HEK293 (cell line): ENCODE measurements at regions not wholly inside any gene's neighbourhood (a gene's known extent, or its start where the extent isn't known, plus 50 kb on each side); places are given as distances from the start of the nearest gene placed in this dataset.

Experiments used
- TCF7L2 ChIP-seq: IDR thresholded peaks from 2 replicates; pipeline ENCODE4 v1.6.1; 2011; ENCODE audit warnings: low read depth, mild to moderate bottlenecking, inconsistent platforms, low read length, moderate library complexity, borderline replicate concordance
- YY1 ChIP-seq: fragments of 450-650 bp; formaldehyde crosslinking; IDR thresholded peaks from 2 replicates; pipeline ENCODE4 v1.5.1; 2018; ENCODE audit warnings: missing biosample characterization, missing genetic modification characterization
- ZNF548 ChIP-seq: fragments of 450-650 bp; formaldehyde crosslinking; IDR thresholded peaks from 2 replicates; pipeline ENCODE4 v1.5.1; 2016; ENCODE audit warnings: missing biosample characterization, missing genetic modification characterization
- ZNF585B ChIP-seq: fragments of 450-650 bp; formaldehyde crosslinking; IDR thresholded peaks from 2 replicates; pipeline ENCODE4 v1.5.1; 2016; ENCODE audit warnings: missing biosample characterization, missing genetic modification characterization
- ZNF600 ChIP-seq: fragments of 450-650 bp; formaldehyde crosslinking; IDR thresholded peaks from 2 replicates; pipeline ENCODE4 v1.5.1; 2016; ENCODE audit warnings: missing biosample characterization, missing genetic modification characterization
- ZNF621 ChIP-seq: fragments of 450-650 bp; formaldehyde crosslinking; IDR thresholded peaks from 2 replicates; pipeline ENCODE4 v1.5.1; 2017; ENCODE audit warnings: missing biosample characterization, missing genetic modification characterization
- ZNF670 ChIP-seq: fragments of 450-650 bp; formaldehyde crosslinking; IDR thresholded peaks from 2 replicates; pipeline ENCODE4 v1.5.1; 2016; ENCODE audit warnings: missing biosample characterization, missing genetic modification characterization, low read depth
- ZNF701 ChIP-seq: fragments of 450-650 bp; formaldehyde crosslinking; IDR thresholded peaks from 2 replicates; pipeline ENCODE4 v1.5.1; 2016; ENCODE audit warnings: missing biosample characterization, missing genetic modification characterization
- ZNF707 ChIP-seq: fragments of 450-650 bp; formaldehyde crosslinking; IDR thresholded peaks from 2 replicates; pipeline ENCODE4 v1.5.1; 2016; ENCODE audit warnings: missing biosample characterization, missing genetic modification characterization
- TF ChIP-seq, protein P1 (sequence below): fragments of 450-650 bp; formaldehyde crosslinking; IDR thresholded peaks from 2 replicates; pipeline ENCODE4 v1.5.1; 2016; ENCODE audit warnings: missing biosample characterization, missing genetic modification characterization
- TF ChIP-seq, protein P2 (sequence below): fragments of 450-650 bp; formaldehyde crosslinking; IDR thresholded peaks from 2 replicates; pipeline ENCODE4 v1.5.1; 2016; ENCODE audit warnings: missing biosample characterization, missing genetic modification characterization
- TF ChIP-seq, protein P3 (sequence below): fragments of 450-650 bp; IDR thresholded peaks from 2 replicates; pipeline ENCODE4 v1.5.1; 2018; ENCODE audit warnings: missing biosample characterization, missing genetic modification characterization

DNA sequence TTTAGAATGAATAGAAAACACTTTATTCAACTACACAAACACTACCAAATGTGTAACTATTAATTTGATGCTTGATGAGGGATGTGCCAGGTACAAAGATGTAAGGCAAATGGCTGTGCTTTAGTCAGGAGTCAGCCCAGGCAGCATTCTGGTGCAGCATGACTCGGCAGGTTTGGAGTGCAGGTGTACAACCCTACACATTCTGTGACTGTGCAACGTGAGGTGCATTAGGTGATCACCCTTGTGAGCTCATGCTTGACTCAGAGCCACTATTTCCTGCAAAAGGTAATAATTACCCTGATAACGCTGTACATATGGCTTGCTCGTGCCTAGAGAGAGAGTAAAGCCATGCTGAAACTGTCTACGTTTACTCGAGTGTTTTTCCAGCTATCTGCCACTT lies 288.7 kb upstream of the DSEL start:
- TF ChIP-seq, protein P1, sequence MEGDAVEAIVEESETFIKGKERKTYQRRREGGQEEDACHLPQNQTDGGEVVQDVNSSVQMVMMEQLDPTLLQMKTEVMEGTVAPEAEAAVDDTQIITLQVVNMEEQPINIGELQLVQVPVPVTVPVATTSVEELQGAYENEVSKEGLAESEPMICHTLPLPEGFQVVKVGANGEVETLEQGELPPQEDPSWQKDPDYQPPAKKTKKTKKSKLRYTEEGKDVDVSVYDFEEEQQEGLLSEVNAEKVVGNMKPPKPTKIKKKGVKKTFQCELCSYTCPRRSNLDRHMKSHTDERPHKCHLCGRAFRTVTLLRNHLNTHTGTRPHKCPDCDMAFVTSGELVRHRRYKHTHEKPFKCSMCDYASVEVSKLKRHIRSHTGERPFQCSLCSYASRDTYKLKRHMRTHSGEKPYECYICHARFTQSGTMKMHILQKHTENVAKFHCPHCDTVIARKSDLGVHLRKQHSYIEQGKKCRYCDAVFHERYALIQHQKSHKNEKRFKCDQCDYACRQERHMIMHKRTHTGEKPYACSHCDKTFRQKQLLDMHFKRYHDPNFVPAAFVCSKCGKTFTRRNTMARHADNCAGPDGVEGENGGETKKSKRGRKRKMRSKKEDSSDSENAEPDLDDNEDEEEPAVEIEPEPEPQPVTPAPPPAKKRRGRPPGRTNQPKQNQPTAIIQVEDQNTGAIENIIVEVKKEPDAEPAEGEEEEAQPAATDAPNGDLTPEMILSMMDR (tag by site-specific recombination) = no peak
- TF ChIP-seq YY1 (tag by site-specific recombination) (no peak), ZNF600 (tag by site-specific recombination) (no peak), ZNF585B (tag by site-specific recombination) (no peak), ZNF670 (no peak), ZNF701 (tag by site-specific recombination) (no peak), TCF7L2 (no peak), ZNF707 (tag by site-specific recombination) (no peak), ZNF548 (no peak), ZNF621 (tag by site-specific recombination) (no peak)
- TF ChIP-seq, protein P2, sequence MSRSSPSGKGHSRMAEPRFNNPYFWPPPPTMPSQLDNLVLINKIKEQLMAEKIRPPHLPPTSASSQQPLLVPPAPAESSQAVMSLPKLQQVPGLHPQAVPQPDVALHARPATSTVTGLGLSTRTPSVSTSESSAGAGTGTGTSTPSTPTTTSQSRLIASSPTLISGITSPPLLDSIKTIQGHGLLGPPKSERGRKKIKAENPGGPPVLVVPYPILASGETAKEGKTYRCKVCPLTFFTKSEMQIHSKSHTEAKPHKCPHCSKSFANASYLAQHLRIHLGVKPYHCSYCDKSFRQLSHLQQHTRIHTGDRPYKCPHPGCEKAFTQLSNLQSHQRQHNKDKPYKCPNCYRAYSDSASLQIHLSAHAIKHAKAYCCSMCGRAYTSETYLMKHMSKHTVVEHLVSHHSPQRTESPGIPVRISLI (tag by site-specific recombination) = no peak
- TF ChIP-seq, protein P3, sequence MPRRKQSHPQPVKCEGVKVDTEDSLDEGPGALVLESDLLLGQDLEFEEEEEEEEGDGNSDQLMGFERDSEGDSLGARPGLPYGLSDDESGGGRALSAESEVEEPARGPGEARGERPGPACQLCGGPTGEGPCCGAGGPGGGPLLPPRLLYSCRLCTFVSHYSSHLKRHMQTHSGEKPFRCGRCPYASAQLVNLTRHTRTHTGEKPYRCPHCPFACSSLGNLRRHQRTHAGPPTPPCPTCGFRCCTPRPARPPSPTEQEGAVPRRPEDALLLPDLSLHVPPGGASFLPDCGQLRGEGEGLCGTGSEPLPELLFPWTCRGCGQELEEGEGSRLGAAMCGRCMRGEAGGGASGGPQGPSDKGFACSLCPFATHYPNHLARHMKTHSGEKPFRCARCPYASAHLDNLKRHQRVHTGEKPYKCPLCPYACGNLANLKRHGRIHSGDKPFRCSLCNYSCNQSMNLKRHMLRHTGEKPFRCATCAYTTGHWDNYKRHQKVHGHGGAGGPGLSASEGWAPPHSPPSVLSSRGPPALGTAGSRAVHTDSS (tag by site-specific recombination) = no peak
